GM18508 (cell line): ENCODE measurements at regions not wholly inside any gene's neighbourhood (a gene's known extent, or its start where the extent isn't known, plus 50 kb on each side); places are given as distances from the start of the nearest gene placed in this dataset.

Source experiments
- ATAC-seq: cut with Tn5 transposase; IDR thresholded peaks from one replicate; pipeline ENCODE4 v1.9.1; 2021; ENCODE audit warnings: moderate number of reproducible peaks; ENCODE audit not compliant: insufficient read depth, unreplicated experiment

GRCh38 chr6:105748737-105749161 lies 337.4 kb upstream of the PRDM1 start:
- no peak for ATAC-seq

GRCh38 chr6:105747823-105748405 lies 338.2 kb upstream of the PRDM1 start:
- ATAC-seq = no peak

GRCh38 chr6:105746509-105746908 lies 339.6 kb upstream of the PRDM1 start:
- no peak for ATAC-seq

- ATAC-seq = no peak
Observed at GRCh38 chr6:105746130-105746505, 340.0 kb upstream of the PRDM1 start.

GRCh38 chr6:105745464-105746129 lies 340.5 kb upstream of the PRDM1 start:
- peak; percentile 35 for ATAC-seq

- ATAC-seq = no peak
Observed at GRCh38 chr6:105744815-105745214, 341.3 kb upstream of the PRDM1 start.

- ATAC-seq = no peak
Observed at GRCh38 chr6:105740946-105741645, 338.2 kb upstream of the PREP start.

- ATAC-seq = no peak
Observed at GRCh38 chr6:105739764-105740163, 336.9 kb upstream of the PREP start.

- ATAC-seq = no peak
Observed at GRCh38 chr6:105733556-105734162, 330.8 kb upstream of the PREP start.

- ATAC-seq = no peak
Observed at GRCh38 chr6:105728995-105729394, 326.1 kb upstream of the PREP start.

- ATAC-seq = no peak
Observed at GRCh38 chr6:105726902-105727655, 324.2 kb upstream of the PREP start.

- no peak for ATAC-seq
Observed at GRCh38 chr6:105714846-105715245, 312.0 kb upstream of the PREP start.

- no peak for ATAC-seq
Observed at GRCh38 chr6:105713474-105714118, 310.7 kb upstream of the PREP start.

GRCh38 chr6:105711216-105711615 lies 308.3 kb upstream of the PREP start:
- no peak for ATAC-seq

GRCh38 chr6:105705608-105706007 lies 302.7 kb upstream of the PREP start:
- no peak for ATAC-seq

GRCh38 chr6:105695461-105695860 lies 292.6 kb upstream of the PREP start:
- no peak for ATAC-seq

- no peak for ATAC-seq
Observed at GRCh38 chr6:105692613-105693215, 289.8 kb upstream of the PREP start.

- no peak for ATAC-seq
Observed at GRCh38 chr6:105691971-105692370, 289.1 kb upstream of the PREP start.

- no peak for ATAC-seq
Observed at GRCh38 chr6:105691081-105691480, 288.2 kb upstream of the PREP start.

GRCh38 chr6:105688573-105688972 lies 285.7 kb upstream of the PREP start:
- ATAC-seq = no peak
